NT2/D1 (cell line): ENCODE measurements at regions not wholly inside any gene's neighbourhood (a gene's known extent, or its start where the extent isn't known, plus 50 kb on each side); places are given as distances from the start of the nearest gene placed in this dataset.
A peak's percentile ranks its signal among the peaks of the same experiment; 100 is the strongest.

Experiments
- DNase-seq: peaks from one replicate; pipeline ENCODE4 v3.0.0-alpha.2; 2011; ENCODE audit warnings: low read depth, low spot score
- H3K27me3 ChIP-seq: 2 replicates; pipeline ENCODE4 v1.6.0; 2011; ENCODE audit warnings: mild to moderate bottlenecking; ENCODE audit not compliant: insufficient read length, insufficient read depth
- H3K36me3 ChIP-seq: 2 replicates; pipeline ENCODE4 v1.6.1; 2011; ENCODE audit warnings: mild to moderate bottlenecking, low read length, mixed read lengths; ENCODE audit not compliant: insufficient read depth, insufficient read length
- H3K4me1 ChIP-seq: 2 replicates; pipeline ENCODE4 v1.5.1; 2011; ENCODE audit not compliant: insufficient read depth, insufficient read length
- H3K4me3 ChIP-seq: 2 replicates; pipeline ENCODE4 v1.5.1; 2011; ENCODE audit warnings: low read depth; ENCODE audit not compliant: insufficient read length
- H3K9ac ChIP-seq: 2 replicates; pipeline ENCODE4 v1.6.0; 2011; ENCODE audit warnings: low read depth; ENCODE audit not compliant: insufficient read length
- H3K9me3 ChIP-seq: 2 replicates; pipeline ENCODE4 v1.5.1; 2011; ENCODE audit warnings: mild to moderate bottlenecking, low read length; ENCODE audit not compliant: insufficient read depth
- SUZ12 ChIP-seq: IDR thresholded peaks from 2 replicates; pipeline ENCODE4 v1.6.1; 2011; ENCODE audit not compliant: insufficient read length, insufficient read depth; ENCODE audit errors: extremely low read depth
- YY1 ChIP-seq: IDR thresholded peaks from 2 replicates; pipeline ENCODE4 v1.6.1; 2011; ENCODE audit not compliant: insufficient read length, insufficient read depth
- ZNF274 ChIP-seq: IDR thresholded peaks from 2 replicates; pipeline ENCODE4 v1.6.1; 2011; ENCODE audit warnings: mild to moderate bottlenecking, low read depth, low read length

- DNase-seq, result no peak
- no peaks in the 10 kb centered on the region for H3K27me3 ChIP-seq
- H3K36me3 ChIP-seq, result no peaks in the 10 kb centered on the region
- H3K9ac ChIP-seq, result no peak overlapping the region
- TF ChIP-seq ZNF274, result no peak
- TF ChIP-seq YY1, result no peak
- TF ChIP-seq SUZ12, result no peak
- no peak overlapping the region for H3K4me3 ChIP-seq
- H3K4me1 ChIP-seq, result no peaks in the 10 kb centered on the region
- 0 out of 2 replicates have a peak, but pooled peaks cover 4% of the 10 kb centered on the region for H3K9me3 ChIP-seq
Measured at GRCh38 chr1:90607736-90608135, 109.4 kb downstream of the BARHL2 start.

GRCh38 chr1:90605070-90605469 is 112.0 kb downstream of the BARHL2 start:
- Histone ChIP-seq H3K27me3 (no peaks in the 10 kb centered on the region), H3K9ac (no peak overlapping the region), H3K4me1 (no peaks in the 10 kb centered on the region), H3K9me3 (0 out of 2 replicates have a peak, but pooled peaks cover 4% of the 10 kb centered on the region), H3K4me3 (no peak overlapping the region), H3K36me3 (no peaks in the 10 kb centered on the region)
- TF ChIP-seq ZNF274, result no peak
- TF ChIP-seq SUZ12, result no peak
- TF ChIP-seq YY1, result no peak
- DNase-seq, result no peak

- H3K9ac ChIP-seq, result no peak overlapping the region
- no peaks in the 10 kb centered on the region for H3K36me3 ChIP-seq
- no peak overlapping the region for H3K4me3 ChIP-seq
- TF ChIP-seq SUZ12 (no peak), YY1 (no peak), ZNF274 (no peak)
- no peaks in the 10 kb centered on the region for H3K27me3 ChIP-seq
- no peak for DNase-seq
- H3K9me3 ChIP-seq, result peaks cover 14% of the 10 kb centered on the region
- peaks cover 3% of the 10 kb centered on the region for H3K4me1 ChIP-seq
Measured at GRCh38 chr1:90593312-90593711, 123.8 kb downstream of the BARHL2 start.

GRCh38 chr1:90591970-90592356 is 125.1 kb downstream of the BARHL2 start:
- Histone ChIP-seq H3K9me3 (peaks cover 9% of the 10 kb centered on the region), H3K9ac (no peak overlapping the region), H3K27me3 (no peaks in the 10 kb centered on the region), H3K36me3 (no peaks in the 10 kb centered on the region), H3K4me3 (no peak overlapping the region), H3K4me1 (peaks cover 3% of the 10 kb centered on the region)
- peak; percentile 6 for DNase-seq
- TF ChIP-seq SUZ12 (no peak), YY1 (no peak), ZNF274 (no peak)

GRCh38 chr1:90591355-90591969 is 125.6 kb downstream of the BARHL2 start:
- DNase-seq, result no peak
- TF ChIP-seq ZNF274, result no peak
- no peak for TF ChIP-seq SUZ12
- no peak for TF ChIP-seq YY1
- no peaks in the 10 kb centered on the region for H3K27me3 ChIP-seq
- no peaks in the 10 kb centered on the region for H3K36me3 ChIP-seq
- no peak overlapping the region for H3K4me3 ChIP-seq
- no peak overlapping the region for H3K9ac ChIP-seq
- peaks cover 3% of the 10 kb centered on the region for H3K4me1 ChIP-seq
- H3K9me3 ChIP-seq, result peaks cover 7% of the 10 kb centered on the region; the same call in 1 of the 2 replicates

GRCh38 chr1:90580176-90580575 is 136.9 kb downstream of the BARHL2 start:
- no peaks in the 10 kb centered on the region for H3K9me3 ChIP-seq
- H3K36me3 ChIP-seq, result no peaks in the 10 kb centered on the region

GRCh38 chr1:90579212-90579802 is 137.8 kb downstream of the BARHL2 start:
- TF ChIP-seq YY1, result no peak
- DNase-seq, result no peak
- no peak overlapping the region for H3K9ac ChIP-seq
- H3K27me3 ChIP-seq, result no peaks in the 10 kb centered on the region
- H3K9me3 ChIP-seq, result no peaks in the 10 kb centered on the region; the same call in 1 of the 2 replicates
- H3K36me3 ChIP-seq, result no peaks in the 10 kb centered on the region
- H3K4me3 ChIP-seq, result no peak overlapping the region
- no peaks in the 10 kb centered on the region for H3K4me1 ChIP-seq

More at GRCh38 chr1:90580176-90580575, 136.9 kb downstream of the BARHL2 start:
- Histone ChIP-seq H3K27me3 (no peaks in the 10 kb centered on the region), H3K4me1 (no peaks in the 10 kb centered on the region), H3K9ac (no peak overlapping the region), H3K4me3 (no peak overlapping the region)
- TF ChIP-seq ZNF274, result no peak
- no peak for TF ChIP-seq YY1
- TF ChIP-seq SUZ12, result no peak
- no peak for DNase-seq
